Heart right ventricle (tissue), 16 donors: ENCODE measurements at regions not wholly inside any gene's neighbourhood (a gene's known extent, or its start where the extent isn't known, plus 50 kb on each side); places are given as distances from the start of the nearest gene placed in this dataset.
A peak's percentile ranks its signal among the peaks of the same experiment; 100 is the strongest.

Source experiments
- ATAC-seq, 8 donors: fragments of 200-7000 bp; cut with Tn5 transposase; one replicate each; pipeline ENCODE4 v1.9.1; 2020; ENCODE audit warnings: mild to moderate bottlenecking in 8 of 8, moderate library complexity in 8 of 8, moderate number of reproducible peaks in 1 of 8
- DNase-seq, 2 donors: peaks; one replicate each; pipeline ENCODE4 v3.0.0-alpha.2; 2020
- H3K27ac ChIP-seq, 10 donors: fragments of 200-600 bp; sonication (generic) in 2 of 10; one replicate each; pipeline versions ENCODE4 v1.5.0 to v1.8.0; 2020 to 2022; ENCODE audit warnings: mild to moderate bottlenecking in 3 of 10
- H3K27me3 ChIP-seq, 7 donors: fragments of 200-600 bp; one replicate each; pipeline ENCODE4 v1.8.0; 2021 to 2022; ENCODE audit warnings: mild to moderate bottlenecking in 2 of 7
- H3K36me3 ChIP-seq, 9 donors: fragments of 200-600 bp; sonication (generic) in 1 of 9; one replicate each; pipeline versions ENCODE4 v1.5.0 to v1.8.0; 2020 to 2022; ENCODE audit warnings: mild to moderate bottlenecking in 2 of 9
- H3K4me1 ChIP-seq, 9 donors: fragments of 200-600 bp; sonication (generic) in 1 of 9; one replicate each; pipeline versions ENCODE4 v1.5.0 to v1.8.0; 2020 to 2022; ENCODE audit warnings: mild to moderate bottlenecking in 4 of 9
- H3K4me3 ChIP-seq, 10 donors: fragments of 200-600 bp; sonication (generic) in 2 of 10; one replicate each; pipeline versions ENCODE4 v1.5.0 to v1.8.0; 2020 to 2022; ENCODE audit warnings: mild to moderate bottlenecking in 7 of 10, moderate library complexity in 2 of 10
- H3K9me3 ChIP-seq, 11 donors: fragments of 200-600 bp in 10 of 11; sonication (generic) in 2 of 11; one replicate each; pipeline versions ENCODE4 v1.5.0 to v1.8.0; 2013 to 2022; ENCODE audit warnings: mild to moderate bottlenecking in 2 of 11, control low read depth in 1 of 11, moderate library complexity in 1 of 11
- WGBS, 2 donors: extraction: QIAGEN DNeasy Blood & Tissue Kit; methylation state at CpG; one replicate each; pipeline ENCODE4 v1.1.7; 2013; ENCODE audit warnings: inconsistent platforms in 1 of 2; 5-methylcytosine and 5-hydroxymethylcytosine counted together
- intact Hi-C, 10 donors: fragments of 100-400 bp; cut with DNase I; formaldehyde crosslinking; loops; one replicate each; pipeline versions ENCODE4 v1.11.1 to v1.14.2; 2022
- TF ChIP-seq, protein P1 (sequence below), 9 donors: fragments of 200-600 bp; sonication (generic) in 2 of 9; IDR thresholded peaks; one replicate each; pipeline versions ENCODE4 v1.5.0 to v1.8.0; 2021 to 2022; ENCODE audit warnings: antibody characterized with exemption in 9 of 9, mild to moderate bottlenecking in 5 of 9, moderate library complexity in 1 of 9
- donor health status: Arrhythmogenic right ventricular cardiomyopathy.
- donor health status: ischemic (EF 13 %, LVEDD 7.1; RV severe dilation, severe dysfunction).
- donor health status: healthy with polysubstance abuse.
- donor health status: DM: no; HTN: yes; CAD: no.
- donor health status: DM: no; HTN: no; CAD: no.
- donor health status: ischemic (EF 25% LVEDD 6.9; RV normal size, moderate dysfunction).
- donor health status: ischemic (EF 25% LVEDD 5.7; RV mildly dilated, moderate dysfunction).
- donor health status: healthy.
- donor health status: DM: yes; HTN: yes; CAD: no.
- donor health status: Ischemic cardiomyopathy.
- donor health status: ischemic (EF 35%, LVEDD 5.7; RV mildly dilated, moderate dysfunction).
- donor health status: nonischemic (EF 11% LVEDD 7.7; RV severe dilation, severe dysfunction).
- donor health status: DM: yes; HTN: yes; CAD: no.
- donor health status: PGD.
- donor health status: ischemic (EF 29% LVEDD 5.4; RV normal size, mild dysfunction).
- donor health status: nonischemic (EF 23%, LVEDD 6.1; RV moderate dilation, normal function).

DNA sequence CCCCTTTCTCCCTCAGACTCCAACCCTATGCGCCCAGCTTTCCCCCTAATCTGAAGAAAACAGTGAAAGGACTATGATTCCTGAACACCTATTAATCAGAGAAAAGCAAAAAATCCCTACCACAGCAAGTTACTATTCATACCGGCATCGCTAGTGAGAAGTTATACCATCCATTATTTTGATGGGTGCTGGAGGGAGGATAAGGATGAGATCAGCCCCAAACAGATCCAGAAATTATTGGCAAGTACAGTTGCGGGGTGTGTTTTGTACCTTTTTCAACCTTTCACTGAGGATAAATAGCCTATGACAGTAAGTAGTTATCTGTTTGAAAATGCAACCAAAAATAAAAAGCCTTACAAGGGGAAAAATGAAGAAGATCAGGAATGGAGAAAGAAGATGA, 59.9 kb upstream of the ADAMTS9 start:
- no peak for DNase-seq
- no peak overlapping the region for H3K4me3 ChIP-seq
- TF ChIP-seq, protein P1, sequence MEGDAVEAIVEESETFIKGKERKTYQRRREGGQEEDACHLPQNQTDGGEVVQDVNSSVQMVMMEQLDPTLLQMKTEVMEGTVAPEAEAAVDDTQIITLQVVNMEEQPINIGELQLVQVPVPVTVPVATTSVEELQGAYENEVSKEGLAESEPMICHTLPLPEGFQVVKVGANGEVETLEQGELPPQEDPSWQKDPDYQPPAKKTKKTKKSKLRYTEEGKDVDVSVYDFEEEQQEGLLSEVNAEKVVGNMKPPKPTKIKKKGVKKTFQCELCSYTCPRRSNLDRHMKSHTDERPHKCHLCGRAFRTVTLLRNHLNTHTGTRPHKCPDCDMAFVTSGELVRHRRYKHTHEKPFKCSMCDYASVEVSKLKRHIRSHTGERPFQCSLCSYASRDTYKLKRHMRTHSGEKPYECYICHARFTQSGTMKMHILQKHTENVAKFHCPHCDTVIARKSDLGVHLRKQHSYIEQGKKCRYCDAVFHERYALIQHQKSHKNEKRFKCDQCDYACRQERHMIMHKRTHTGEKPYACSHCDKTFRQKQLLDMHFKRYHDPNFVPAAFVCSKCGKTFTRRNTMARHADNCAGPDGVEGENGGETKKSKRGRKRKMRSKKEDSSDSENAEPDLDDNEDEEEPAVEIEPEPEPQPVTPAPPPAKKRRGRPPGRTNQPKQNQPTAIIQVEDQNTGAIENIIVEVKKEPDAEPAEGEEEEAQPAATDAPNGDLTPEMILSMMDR (IDR thresholded peaks at IDR 0.05) = no peak
- H3K36me3 ChIP-seq = peaks cover 0 to 9% (median 0%) of the 10 kb centered on the region in 9 donors
- no peaks in the 10 kb centered on the region for H3K27me3 ChIP-seq
- 95 to 98% methylated on average over 4 of the region's 4 CpGs for WGBS, 2 donors
- peaks cover 0 to 12% (median 0%) of the 10 kb centered on the region in 9 donors for H3K4me1 ChIP-seq
- no peak for ATAC-seq
- intact Hi-C loops = no loop called here
- no peak overlapping the region for H3K27ac ChIP-seq
- H3K9me3 ChIP-seq = peaks cover 0 to 10% (median 0%) of the 10 kb centered on the region in 11 donors

DNA sequence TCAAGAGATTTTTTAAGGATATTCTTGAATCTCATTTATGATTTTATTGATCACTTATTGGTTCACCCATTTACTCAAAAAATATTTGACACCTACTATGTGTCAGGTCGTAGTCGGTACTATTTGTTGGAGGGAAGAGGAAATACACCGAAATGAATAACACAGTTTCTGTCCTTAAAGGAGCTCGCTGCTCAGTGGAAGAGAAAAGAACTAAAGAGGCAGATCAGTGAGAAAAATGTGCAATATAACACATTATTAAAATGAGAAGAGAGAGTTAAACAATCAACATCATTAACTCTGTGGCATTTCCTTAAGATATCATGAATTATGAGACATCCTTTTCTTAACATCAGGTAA, 56.1 kb upstream of the ADAMTS9 start:
- WGBS, 2 donors = 67 to 73% methylated on average over 4 of the region's 4 CpGs

DNA sequence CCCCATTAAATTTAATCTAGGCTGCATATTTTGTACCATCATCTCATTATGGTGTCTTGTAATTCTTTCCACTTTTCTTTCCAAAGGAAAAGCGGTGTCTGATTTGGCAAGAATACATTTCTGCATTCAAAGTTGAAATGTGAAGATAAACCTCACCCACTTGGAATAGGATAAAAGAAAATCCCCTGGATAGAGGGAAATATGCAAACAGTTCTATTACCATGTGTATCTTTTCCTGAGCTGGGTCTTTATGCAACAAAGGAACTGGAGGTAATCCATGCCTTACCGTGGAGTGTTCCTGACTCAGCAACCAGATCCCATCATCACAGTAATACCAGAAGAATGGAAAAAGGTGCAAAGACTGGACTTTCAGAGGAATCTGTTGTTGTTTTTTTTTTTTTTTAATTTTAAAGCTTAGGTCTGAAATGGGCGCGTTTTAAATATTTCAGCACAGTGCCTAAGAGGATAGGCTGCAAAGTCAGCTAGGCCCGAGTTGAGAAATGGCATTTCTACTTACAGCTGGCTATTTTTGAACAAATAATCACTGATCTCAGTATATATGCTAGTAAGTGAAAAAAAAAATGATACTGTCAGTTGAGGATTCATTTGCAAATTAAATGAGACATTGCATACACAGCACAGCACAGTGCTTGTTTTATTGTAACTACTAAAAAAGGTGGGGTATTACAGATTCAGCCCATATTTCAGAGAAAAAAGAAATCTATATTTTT, 55.5 kb upstream of the ADAMTS9 start:
- Histone ChIP-seq H3K27me3 (no peaks in the 10 kb centered on the region), H3K9me3 (no peaks in the 10 kb centered on the region), H3K4me1 (peaks cover 0 to 18% (median 0%) of the 10 kb centered on the region in 9 donors), H3K27ac (no peak overlapping the region), H3K4me3 (no peak overlapping the region), H3K36me3 (peaks cover 0 to 9% (median 0%) of the 10 kb centered on the region in 9 donors)
- 90 to 95% methylated on average over 5 of the region's 5 CpGs for WGBS, 2 donors
- TF ChIP-seq, protein P1 (IDR thresholded peaks at IDR 0.05) = no peak
- DNase-seq = no peak
- no peak for ATAC-seq
- intact Hi-C loops = no loop called here

More for the DNA sequence above, 56.1 kb upstream of the ADAMTS9 start:
- TF ChIP-seq, protein P1 (IDR thresholded peaks at IDR 0.05) = no peak
- no peak overlapping the region for H3K27ac ChIP-seq
- DNase-seq (no peak), ATAC-seq (no peak)
- peaks cover 0 to 9% (median 0%) of the 10 kb centered on the region in 9 donors for H3K36me3 ChIP-seq
- H3K4me1 ChIP-seq = peaks cover 0 to 23% (median 0%) of the 10 kb centered on the region in 9 donors
- H3K27me3 ChIP-seq = no peaks in the 10 kb centered on the region
- no peaks in the 10 kb centered on the region for H3K9me3 ChIP-seq
- no peak overlapping the region for H3K4me3 ChIP-seq
- intact Hi-C loops = no loop called here

DNA sequence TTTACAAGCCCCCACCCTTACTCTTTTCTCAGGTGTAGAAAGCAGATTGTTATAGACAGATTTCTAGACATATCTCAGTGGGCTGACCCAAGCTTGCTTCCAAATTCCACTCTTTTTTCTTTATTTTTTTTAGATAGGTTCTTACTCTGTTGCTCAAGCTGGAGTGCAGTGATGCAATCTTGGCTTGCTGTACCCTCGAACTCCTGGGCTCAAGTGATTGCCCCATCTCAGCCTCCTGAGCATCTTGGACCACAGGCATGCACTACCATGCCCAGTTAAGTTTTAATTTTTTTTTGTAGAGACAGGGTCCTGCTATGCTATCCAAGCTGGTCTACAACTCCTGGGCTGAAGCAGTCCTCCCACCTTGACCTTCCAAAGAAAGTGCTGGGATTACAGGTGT, 53.5 kb upstream of the ADAMTS9 start:
- Histone ChIP-seq H3K9me3 (no peaks in the 10 kb centered on the region), H3K36me3 (peaks cover 0 to 9% (median 0%) of the 10 kb centered on the region in 9 donors), H3K27ac (no peak overlapping the region), H3K4me3 (no peak overlapping the region), H3K4me1 (peaks cover 0 to 11% (median 0%) of the 10 kb centered on the region in 9 donors), H3K27me3 (no peaks in the 10 kb centered on the region)
- ATAC-seq (peak in 1 of 8 donors; percentile 59), DNase-seq (no peak)
- 81 to 83% methylated on average over 1 of the region's 1 CpG for WGBS, 2 donors
- intact Hi-C loops = no loop called here
- TF ChIP-seq, protein P1 (IDR thresholded peaks at IDR 0.05) = no peak
